Heart left ventricle (tissue), 13 donors: ENCODE measurements at regions not wholly inside any gene's neighbourhood (a gene's known extent, or its start where the extent isn't known, plus 50 kb on each side); places are given as distances from the start of the nearest gene placed in this dataset.

Experiments used
- POLR2A ChIP-seq, 2 donors: fragments of 450-650 bp; IDR thresholded peaks; one replicate each; pipeline ENCODE4 v1.6.1; 2017; ENCODE audit warnings: antibody characterized with exemption in 2 of 2, mild to moderate bottlenecking in 2 of 2, moderate library complexity in 2 of 2
- TF ChIP-seq, protein P1 (sequence below), 12 donors: fragments of 200-600 bp; sonication (generic) in 4 of 12; IDR thresholded peaks; one replicate each; pipeline versions ENCODE4 v1.5.0 to v1.8.0; 2018 to 2022; ENCODE audit warnings: antibody characterized with exemption in 12 of 12, mild to moderate bottlenecking in 5 of 12
- donor health status: ischemic (EF 13 %, LVEDD 7.1; RV severe dilation, severe dysfunction).
- donor health status: DM: no; HTN: yes; CAD: no.
- donor health status: DM: no; HTN: no; CAD: no.
- donor health status: ischemic (EF 25% LVEDD 6.9; RV normal size, moderate dysfunction).
- donor health status: ischemic (EF 25% LVEDD 5.7; RV mildly dilated, moderate dysfunction).
- donor health status: ischemic (EF 35%, LVEDD 5.7; RV mildly dilated, moderate dysfunction).
- donor health status: nonischemic (EF 11% LVEDD 7.7; RV severe dilation, severe dysfunction).
- donor health status: DM: yes; HTN: yes; CAD: no.
- donor health status: PGD.
- donor health status: ischemic (EF 29% LVEDD 5.4; RV normal size, mild dysfunction).
- donor health status: nonischemic (EF 23%, LVEDD 6.1; RV moderate dilation, normal function).

DNA sequence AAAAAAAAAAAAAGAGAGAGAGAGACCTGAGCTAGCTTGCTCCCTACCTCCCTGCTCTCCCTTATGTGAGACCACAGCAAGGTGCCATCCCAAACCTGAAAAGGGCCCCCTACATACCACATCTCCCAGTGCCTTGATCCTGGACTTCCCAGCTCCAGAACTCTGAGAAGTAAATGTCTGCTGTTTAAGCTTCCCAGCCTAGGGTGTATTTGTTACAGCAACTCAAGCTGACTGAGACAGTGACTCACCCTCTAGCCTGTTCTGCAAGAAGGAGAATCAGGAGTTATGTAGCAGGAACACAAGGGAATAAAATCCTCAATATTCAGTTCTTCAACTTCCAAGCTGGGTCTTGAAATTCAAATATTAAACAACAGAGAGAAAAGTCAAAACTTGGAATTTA lies 52.1 kb upstream of the TMEM72 start:
- TF ChIP-seq, protein P1, sequence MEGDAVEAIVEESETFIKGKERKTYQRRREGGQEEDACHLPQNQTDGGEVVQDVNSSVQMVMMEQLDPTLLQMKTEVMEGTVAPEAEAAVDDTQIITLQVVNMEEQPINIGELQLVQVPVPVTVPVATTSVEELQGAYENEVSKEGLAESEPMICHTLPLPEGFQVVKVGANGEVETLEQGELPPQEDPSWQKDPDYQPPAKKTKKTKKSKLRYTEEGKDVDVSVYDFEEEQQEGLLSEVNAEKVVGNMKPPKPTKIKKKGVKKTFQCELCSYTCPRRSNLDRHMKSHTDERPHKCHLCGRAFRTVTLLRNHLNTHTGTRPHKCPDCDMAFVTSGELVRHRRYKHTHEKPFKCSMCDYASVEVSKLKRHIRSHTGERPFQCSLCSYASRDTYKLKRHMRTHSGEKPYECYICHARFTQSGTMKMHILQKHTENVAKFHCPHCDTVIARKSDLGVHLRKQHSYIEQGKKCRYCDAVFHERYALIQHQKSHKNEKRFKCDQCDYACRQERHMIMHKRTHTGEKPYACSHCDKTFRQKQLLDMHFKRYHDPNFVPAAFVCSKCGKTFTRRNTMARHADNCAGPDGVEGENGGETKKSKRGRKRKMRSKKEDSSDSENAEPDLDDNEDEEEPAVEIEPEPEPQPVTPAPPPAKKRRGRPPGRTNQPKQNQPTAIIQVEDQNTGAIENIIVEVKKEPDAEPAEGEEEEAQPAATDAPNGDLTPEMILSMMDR (IDR thresholded peaks at IDR 0.05), result no peak
- TF ChIP-seq POLR2A (IDR thresholded peaks at IDR 0.05), result no peak
